ENCODE measurements at regions not wholly inside any gene's neighbourhood (a gene's known extent, or its start where the extent isn't known, plus 50 kb on each side); places are given as distances from the start of the nearest gene placed in this dataset.
A peak's percentile ranks its signal among the peaks of the same experiment; 100 is the strongest.
"Not testable (repeated sequence)": the region's sequence is repeated elsewhere in the genome, so short reads cannot be mapped to it uniquely, and the experiment has no call there.

DNA sequence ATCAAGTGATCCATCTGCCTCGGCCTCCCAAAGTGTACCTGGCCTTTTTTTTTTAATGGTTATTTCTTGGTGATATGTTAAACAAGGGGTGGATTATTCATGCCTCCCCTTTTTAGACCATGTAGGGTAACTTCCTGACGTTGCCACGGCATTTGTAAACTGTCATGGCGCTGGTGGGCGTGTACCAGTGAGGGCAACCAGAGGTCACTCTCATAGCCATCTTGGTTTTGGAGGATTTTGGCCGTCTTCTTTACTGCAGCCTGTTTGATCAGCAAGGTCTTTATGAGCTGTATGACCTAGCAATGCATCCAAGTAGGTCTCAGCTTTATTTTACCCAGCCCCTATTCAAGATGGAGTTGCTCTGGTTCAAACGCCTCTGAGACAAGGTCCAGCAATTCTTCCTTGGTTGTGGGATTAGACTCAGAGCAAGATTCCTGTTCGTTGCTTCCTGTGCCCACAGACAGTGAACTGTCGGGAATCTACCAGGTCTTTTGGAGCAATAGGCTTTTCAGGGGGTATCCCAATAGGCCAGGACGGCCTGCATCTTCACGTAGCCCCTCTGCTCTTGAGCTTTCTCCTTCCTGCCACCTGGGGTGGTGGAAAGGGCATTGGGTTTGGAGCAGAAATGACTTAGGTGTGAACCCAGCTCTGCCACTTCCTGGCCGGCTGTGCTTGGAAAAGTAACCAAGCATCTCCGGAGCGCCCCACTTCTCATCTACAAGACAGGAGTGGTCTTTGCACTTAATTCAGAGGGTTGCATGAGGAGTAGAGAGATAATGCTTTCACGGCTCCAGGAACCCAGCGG, 52.9 kb upstream of the SEC14L1 start:
- no peak for DNase-seq

DNA sequence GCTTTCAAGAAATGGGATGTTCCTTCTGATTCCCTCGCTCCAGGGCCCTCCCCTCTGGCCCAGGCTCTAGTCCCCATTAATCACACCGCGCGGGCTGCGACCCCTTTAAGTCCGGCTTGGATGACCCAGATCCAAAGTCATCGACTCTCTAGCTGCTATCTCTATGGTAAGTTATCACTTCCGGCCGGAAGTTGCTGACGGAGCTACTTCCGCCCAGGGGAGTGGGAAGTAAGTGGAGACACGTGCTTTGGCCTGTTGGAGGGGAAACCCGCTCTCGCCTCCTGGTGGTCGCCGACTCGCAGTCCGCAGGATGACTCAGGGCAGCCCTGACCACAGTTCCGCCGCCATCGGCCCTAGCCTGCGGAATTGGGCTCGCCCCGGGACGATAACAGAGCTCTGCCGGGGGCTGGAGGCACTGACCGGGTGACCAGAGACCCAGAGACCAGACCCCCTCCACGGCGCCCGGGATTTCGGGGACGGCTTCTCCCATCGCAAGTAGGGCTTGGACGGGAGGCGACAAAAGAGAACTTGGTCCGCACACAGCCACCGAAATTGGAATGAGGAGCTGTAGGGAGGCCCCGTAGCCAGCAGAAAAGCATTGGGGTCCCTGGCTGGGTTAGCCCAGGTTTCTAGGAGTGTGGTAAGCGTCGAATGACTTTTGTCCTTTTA, 52.2 kb upstream of the SEC14L1 start:
- peak; percentile 88 for DNase-seq

DNA sequence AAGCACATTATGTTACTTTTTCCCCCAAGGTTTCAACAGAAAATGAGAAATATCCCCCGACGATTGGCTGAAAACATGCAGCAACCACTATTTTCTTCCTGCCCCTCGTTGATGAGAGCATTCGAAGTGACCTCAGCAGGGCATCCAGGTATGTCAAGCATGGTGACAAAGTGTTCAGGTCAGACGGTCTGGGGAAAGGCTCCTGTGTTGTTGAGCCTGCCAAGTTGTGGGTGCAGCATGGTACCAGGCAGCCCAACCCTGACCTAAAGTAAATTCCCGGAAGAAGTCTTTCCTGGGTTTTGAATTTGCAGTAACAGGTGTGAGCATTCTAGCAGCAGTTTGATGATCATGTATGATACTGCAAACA, 51.7 kb upstream of the SEC14L1 start:
- no peak for DNase-seq

DNA sequence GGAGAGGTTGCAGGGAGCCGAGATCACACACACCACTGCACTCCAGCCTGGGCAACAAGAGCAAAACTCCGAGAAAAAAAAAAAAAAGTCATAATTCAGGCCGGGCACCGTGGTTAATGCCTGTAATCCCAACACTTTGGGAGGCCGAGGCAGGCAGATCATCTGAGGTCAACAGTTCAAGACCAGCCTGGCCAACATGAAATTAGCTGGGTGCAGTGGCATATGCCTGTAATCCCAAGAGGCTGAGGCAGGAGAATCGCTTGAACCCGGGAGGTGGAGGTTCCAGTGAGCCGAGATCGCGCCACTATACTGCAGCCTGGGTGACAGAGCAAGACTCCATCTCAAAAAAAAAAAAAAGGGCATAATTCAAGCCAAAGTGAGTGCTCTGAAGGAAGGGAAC, 50.8 kb upstream of the SEC14L1 start:
- not testable (repeated sequence) for DNase-seq

DNA sequence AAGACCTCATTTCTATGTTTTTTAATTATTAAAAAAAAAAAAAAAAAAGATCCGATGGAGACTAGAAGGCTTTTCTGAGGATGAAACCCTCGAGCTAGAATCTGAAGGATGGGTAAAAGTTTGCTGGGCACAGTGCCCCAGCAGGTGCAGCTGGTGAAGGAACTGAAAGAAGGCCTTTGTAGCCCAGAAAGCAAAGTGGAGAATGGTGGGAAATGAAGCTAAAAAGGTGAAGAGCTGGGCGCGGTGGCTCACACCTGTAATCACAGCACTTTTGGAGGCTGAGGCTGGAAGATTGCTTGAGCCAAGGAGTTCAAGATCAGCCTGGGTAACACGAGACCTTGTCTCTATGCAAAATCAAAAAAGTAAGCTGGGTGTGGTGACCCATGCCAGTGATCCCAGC, 50.3 kb upstream of the SEC14L1 start:
- DNase-seq: no peak
